Stimulated activated CD4-positive, alpha-beta T cell treated with anti-CD3 and anti-CD28 coated beads, Interleukin-1b, Interleukin-23, amount 100 ng/mL, for 4 hours (primary cell): ENCODE measurements at regions not wholly inside any gene's neighbourhood (a gene's known extent, or its start where the extent isn't known, plus 50 kb on each side); places are given as distances from the start of the nearest gene placed in this dataset.
"Not testable (repeated sequence)": the region's sequence is repeated elsewhere in the genome, so short reads cannot be mapped to it uniquely, and the experiment has no call there.

Source experiments
- DNase-seq, 2 donors: peaks; one replicate each; pipeline ENCODE4 v3.0.0-alpha.2; 2020; ENCODE audit warnings: low read depth in 2 of 2

GRCh38 chr3:194910414-194910984 is 224.8 kb downstream of the FAM43A start:
- no peak for DNase-seq

- DNase-seq, result no peak
These were observed 227.6 kb downstream of the FAM43A start for GRCh38 chr3:194913316-194913715.

- DNase-seq, result not testable (repeated sequence)
These were observed 239.2 kb downstream of the FAM43A start for GRCh38 chr3:194924889-194925288.

- DNase-seq, result no peak
These were observed 239.9 kb downstream of the FAM43A start for GRCh38 chr3:194925614-194926013.

GRCh38 chr3:194928227-194928626 is 242.5 kb downstream of the FAM43A start:
- no peak for DNase-seq

- no peak for DNase-seq
These were observed 243.3 kb downstream of the FAM43A start for GRCh38 chr3:194928831-194929577.

- no peak for DNase-seq
These were observed 243.9 kb downstream of the FAM43A start for GRCh38 chr3:194929578-194929960.

GRCh38 chr3:194930377-194931204 is 244.9 kb downstream of the FAM43A start:
- DNase-seq, result no peak

- DNase-seq, result no peak
These were observed 245.7 kb downstream of the FAM43A start for GRCh38 chr3:194931347-194931746.

GRCh38 chr3:194931865-194932264 is 246.2 kb downstream of the FAM43A start:
- DNase-seq, result no peak

- DNase-seq, result no peak
These were observed 247.8 kb downstream of the FAM43A start for GRCh38 chr3:194933465-194933864.

- no peak for DNase-seq
These were observed 249.4 kb downstream of the FAM43A start for GRCh38 chr3:194935061-194935460.

GRCh38 chr3:194935632-194936470 is 250.2 kb downstream of the FAM43A start:
- DNase-seq, result no peak

- no peak for DNase-seq
These were observed 251.0 kb downstream of the FAM43A start for GRCh38 chr3:194936659-194937058.

GRCh38 chr3:194937144-194937543 is 251.5 kb downstream of the FAM43A start:
- no peak for DNase-seq

GRCh38 chr3:194937882-194938321 is 252.2 kb downstream of the FAM43A start:
- no peak for DNase-seq

- no peak for DNase-seq
These were observed 253.3 kb downstream of the FAM43A start for GRCh38 chr3:194938845-194939531.

- DNase-seq, result no peak
These were observed 253.8 kb downstream of the FAM43A start for GRCh38 chr3:194939532-194939909.

- DNase-seq, result no peak
These were observed 254.5 kb downstream of the FAM43A start for GRCh38 chr3:194939949-194940770.

- DNase-seq, result no peak
These were observed 255.8 kb downstream of the FAM43A start for GRCh38 chr3:194941360-194941955.
